Loucy (cell line): ENCODE measurements at regions not wholly inside any gene's neighbourhood (a gene's known extent, or its start where the extent isn't known, plus 50 kb on each side); places are given as distances from the start of the nearest gene placed in this dataset.

Experiments
- H2AFZ ChIP-seq: fragments of 200-600 bp; sonication (generic); 2 replicates; pipeline ENCODE4 v1.6.0; 2016; ENCODE audit warnings: antibody characterized with exemption, mild to moderate bottlenecking, low read length, moderate library complexity
- H3F3A ChIP-seq: fragments of 200-600 bp; 2 replicates; pipeline ENCODE4 v1.6.0; 2016; ENCODE audit warnings: antibody characterized with exemption, low read depth, mild to moderate bottlenecking
- H3K27me3 ChIP-seq: fragments of 200-600 bp; sonication (generic); 2 replicates; pipeline ENCODE4 v1.6.1; 2014; ENCODE audit warnings: low read length, mild to moderate bottlenecking; ENCODE audit not compliant: insufficient read depth, poor library complexity, severe bottlenecking
- H3K36me3 ChIP-seq: fragments of 200-600 bp; sonication (generic); 2 replicates; pipeline ENCODE4 v1.6.1; 2016; ENCODE audit warnings: low read length; ENCODE audit not compliant: insufficient read depth
- H3K4me1 ChIP-seq: fragments of 200-600 bp; sonication (generic); 2 replicates; pipeline ENCODE4 v1.5.1; 2014; ENCODE audit warnings: low read length, mild to moderate bottlenecking; ENCODE audit not compliant: insufficient read depth, poor library complexity, severe bottlenecking
- H3K4me2 ChIP-seq: fragments of 200-600 bp; sonication (generic); 2 replicates; pipeline ENCODE4 v1.6.0; 2014; ENCODE audit warnings: antibody characterized with exemption, low read length, low read depth, mild to moderate bottlenecking; ENCODE audit not compliant: poor library complexity, severe bottlenecking
- H3K4me3 ChIP-seq: fragments of 200-600 bp; sonication (generic); 2 replicates; pipeline ENCODE4 v1.5.1; 2014; ENCODE audit warnings: low read length, mild to moderate bottlenecking, mixed read lengths; ENCODE audit not compliant: poor library complexity, severe bottlenecking
- H3K79me2 ChIP-seq: fragments of 200-600 bp; sonication (generic); 2 replicates; pipeline ENCODE4 v1.6.1; 2014; ENCODE audit warnings: low read length; ENCODE audit not compliant: insufficient read depth
- H3K9ac ChIP-seq: fragments of 200-600 bp; sonication (generic); 2 replicates; pipeline ENCODE4 v1.6.0; 2014; ENCODE audit warnings: mild to moderate bottlenecking, low read depth, low read length, moderate library complexity; ENCODE audit not compliant: poor library complexity, severe bottlenecking
- H3K9me2 ChIP-seq: fragments of 200-600 bp; sonication (generic); replicated peaks from 2 replicates; pipeline ENCODE4 v1.6.1; 2016; ENCODE audit warnings: low read depth, low read length, mixed read lengths
- H3K9me3 ChIP-seq: fragments of 200-600 bp; sonication (generic); 2 replicates; pipeline ENCODE4 v1.6.1; 2014; ENCODE audit warnings: mild to moderate bottlenecking, antibody characterized with exemption, low read length, low read depth; ENCODE audit not compliant: insufficient read depth
- H4K20me1 ChIP-seq: fragments of 200-600 bp; sonication (generic); 2 replicates; pipeline ENCODE4 v1.6.0; 2014; ENCODE audit warnings: antibody characterized with exemption, low read length, mild to moderate bottlenecking; ENCODE audit not compliant: insufficient read depth, poor library complexity, severe bottlenecking
- CTCF ChIP-seq: fragments of 200-600 bp; sonication (generic); conservative IDR thresholded peaks from 2 replicates; pipeline ENCODE4 v1.5.1; 2014; ENCODE audit warnings: mild to moderate bottlenecking, antibody characterized with exemption, low read length
- EZH2phosphoT487 ChIP-seq: fragments of 200-600 bp; IDR thresholded peaks from 2 replicates; pipeline ENCODE4 v1.6.1; 2018; ENCODE audit warnings: antibody characterized with exemption, mild to moderate bottlenecking, moderate library complexity, borderline replicate concordance

- no peaks in the 10 kb centered on the region for H3K4me1 ChIP-seq
- no peak overlapping the region for H3K9ac ChIP-seq
- H3K9me3 ChIP-seq: no peaks in the 10 kb centered on the region; the same call in 1 of the 2 replicates
- no peaks in the 10 kb centered on the region for H3K79me2 ChIP-seq
- no peaks in the 10 kb centered on the region for H3F3A ChIP-seq
- H3K36me3 ChIP-seq: no peaks in the 10 kb centered on the region
- H2AFZ ChIP-seq: no peak overlapping the region
- H3K27me3 ChIP-seq: no peaks in the 10 kb centered on the region
- no peaks in the 10 kb centered on the region for H4K20me1 ChIP-seq
- no peak overlapping the region for H3K4me3 ChIP-seq
- H3K4me2 ChIP-seq: no peak overlapping the region
- no peaks in the 10 kb centered on the region for H3K9me2 ChIP-seq
- TF ChIP-seq EZH2phosphoT487 (no peak), CTCF (no peak)
These were observed 101.4 kb upstream of the CELF4 start for GRCh38 chr18:37666991-37667390.

GRCh38 chr18:37666451-37666850, 100.9 kb upstream of the CELF4 start:
- TF ChIP-seq CTCF (no peak), EZH2phosphoT487 (no peak)
- Histone ChIP-seq H3K27me3 (no peaks in the 10 kb centered on the region), H4K20me1 (no peaks in the 10 kb centered on the region), H3K4me1 (no peaks in the 10 kb centered on the region), H2AFZ (no peak overlapping the region), H3K36me3 (no peaks in the 10 kb centered on the region), H3K9me3 (no peaks in the 10 kb centered on the region; the same call in 1 of the 2 replicates), H3K9me2 (no peaks in the 10 kb centered on the region), H3K9ac (no peak overlapping the region), H3K79me2 (no peaks in the 10 kb centered on the region), H3F3A (no peaks in the 10 kb centered on the region), H3K4me2 (no peak overlapping the region), H3K4me3 (no peak overlapping the region)

GRCh38 chr18:37665346-37665745, 99.7 kb upstream of the CELF4 start:
- Histone ChIP-seq H3K4me1 (no peaks in the 10 kb centered on the region), H3K27me3 (no peaks in the 10 kb centered on the region), H3F3A (no peaks in the 10 kb centered on the region), H3K9me3 (no peaks in the 10 kb centered on the region; the same call in 1 of the 2 replicates), H3K4me3 (no peak overlapping the region), H3K36me3 (no peaks in the 10 kb centered on the region), H2AFZ (no peak overlapping the region), H3K4me2 (no peak overlapping the region), H3K9me2 (no peaks in the 10 kb centered on the region), H3K79me2 (no peaks in the 10 kb centered on the region), H3K9ac (no peak overlapping the region), H4K20me1 (no peaks in the 10 kb centered on the region)
- no peak for TF ChIP-seq CTCF
- no peak for TF ChIP-seq EZH2phosphoT487
